GM23338 (cell line): ENCODE measurements at regions not wholly inside any gene's neighbourhood (a gene's known extent, or its start where the extent isn't known, plus 50 kb on each side); places are given as distances from the start of the nearest gene placed in this dataset.

Experiments
- ATAC-seq: fragments of 200-7000 bp; cut with Tn5 transposase; 3 replicates; pipeline ENCODE4 v1.9.1; 2020
- DNase-seq: peaks from one replicate; pipeline ENCODE4 v3.0.0-alpha.2; 2015; ENCODE audit warnings: low spot score
- H2AFZ ChIP-seq: fragments of 200-600 bp; sonication (generic); 2 replicates; pipeline ENCODE4 v1.8.0; 2016; ENCODE audit warnings: antibody characterized with exemption, mild to moderate bottlenecking, moderate library complexity
- H3F3A ChIP-seq: fragments of 200-600 bp; sonication (generic); replicated peaks from 2 replicates; pipeline ENCODE4 v1.8.0; 2017; ENCODE audit warnings: antibody characterized with exemption, mixed run types, low read depth
- H3K27ac ChIP-seq: fragments of 200-600 bp; sonication (generic); 2 replicates; pipeline ENCODE4 v1.6.1; 2016; ENCODE audit warnings: low read depth
- H3K27me3 ChIP-seq: fragments of 200-600 bp; sonication (generic); 2 replicates; pipeline ENCODE4 v1.8.0; 2016; ENCODE audit warnings: mild to moderate bottlenecking, mixed run types, moderate library complexity; ENCODE audit not compliant: insufficient read depth
- H3K36me3 ChIP-seq: fragments of 200-600 bp; sonication (generic); 2 replicates; pipeline ENCODE4 v1.8.0; 2016; ENCODE audit warnings: mild to moderate bottlenecking; ENCODE audit not compliant: insufficient read depth
- H3K4me1 ChIP-seq: fragments of 200-600 bp; sonication (generic); 2 replicates; pipeline ENCODE4 v1.8.0; 2016; ENCODE audit warnings: mild to moderate bottlenecking, moderate library complexity; ENCODE audit not compliant: insufficient read depth
- H3K4me2 ChIP-seq: fragments of 200-600 bp; sonication (generic); 2 replicates; pipeline ENCODE4 v1.7.1; 2017; ENCODE audit warnings: mixed run types
- H3K4me3 ChIP-seq: fragments of 200-600 bp; sonication (generic); 2 replicates; pipeline ENCODE4 v1.6.1; 2016; ENCODE audit warnings: mixed run types
- H3K79me2 ChIP-seq: fragments of 200-600 bp; sonication (generic); replicated peaks from 2 replicates; pipeline ENCODE4 v1.8.0; 2017; ENCODE audit warnings: mild to moderate bottlenecking; ENCODE audit not compliant: insufficient read depth
- H3K9me2 ChIP-seq: fragments of 200-600 bp; sonication (generic); 2 replicates; pipeline ENCODE4 v1.8.0; 2017; ENCODE audit not compliant: insufficient read depth
- H4K20me1 ChIP-seq: fragments of 200-600 bp; sonication (generic); replicated peaks from 2 replicates; pipeline ENCODE4 v1.8.0; 2017; ENCODE audit warnings: mild to moderate bottlenecking; ENCODE audit not compliant: insufficient read depth
- H3K27ac Mint-ChIP-seq: 2 replicates; pipeline ENCODE4 v1.8.0; 2020; ENCODE audit warnings: inconsistent platforms, mild to moderate bottlenecking, moderate library complexity, mixed read lengths
- H3K27me3 Mint-ChIP-seq: 3 replicates; pipeline ENCODE4 v1.8.0; 2022; ENCODE audit warnings: low read depth, mild to moderate bottlenecking, moderate library complexity, mixed read lengths, inconsistent platforms; ENCODE audit not compliant: insufficient read depth, poor library complexity
- H3K36me3 Mint-ChIP-seq: 3 replicates; pipeline ENCODE4 v1.8.0; 2021; ENCODE audit warnings: low read depth, mild to moderate bottlenecking, inconsistent platforms, moderate library complexity, mixed read lengths
- H3K4me1 Mint-ChIP-seq: 3 replicates; pipeline ENCODE4 v1.8.0; 2020; ENCODE audit warnings: mild to moderate bottlenecking, inconsistent platforms, mixed read lengths
- H3K4me3 Mint-ChIP-seq: 3 replicates; pipeline ENCODE4 v1.8.0; 2021; ENCODE audit warnings: moderate library complexity, mild to moderate bottlenecking, inconsistent platforms, mixed read lengths
- H3K9me3 Mint-ChIP-seq: 3 replicates; pipeline ENCODE4 v1.8.0; 2020; ENCODE audit warnings: moderate library complexity, mild to moderate bottlenecking, inconsistent platforms, mixed read lengths
- CREB1 ChIP-seq: fragments of 250-450 bp; sonication (Bioruptor Pico); IDR thresholded peaks from 2 replicates; pipeline ENCODE4 v1.5.0; 2020; ENCODE audit warnings: low read depth, mild to moderate bottlenecking, moderate library complexity
- ETS1 ChIP-seq: IDR thresholded peaks from 2 replicates; pipeline ENCODE4 v1.6.1; 2016; ENCODE audit warnings: antibody characterized with exemption
- EZH2phosphoT487 ChIP-seq: fragments of 200-600 bp; sonication (generic); IDR thresholded peaks from one replicate; pipeline ENCODE4 v1.8.1; 2018; ENCODE audit warnings: antibody characterized with exemption; ENCODE audit not compliant: unreplicated experiment
- JUNB ChIP-seq: IDR thresholded peaks from one replicate; pipeline ENCODE4 v1.6.1; 2016; ENCODE audit warnings: antibody characterized with exemption; ENCODE audit not compliant: unreplicated experiment
- POLR2AphosphoS5 ChIP-seq: IDR thresholded peaks from 2 replicates; pipeline ENCODE4 v1.6.1; 2016; ENCODE audit warnings: antibody characterized with exemption, low read depth
- REST ChIP-seq: IDR thresholded peaks from one replicate; pipeline ENCODE4 v1.6.1; 2018; ENCODE audit warnings: antibody characterized with exemption; ENCODE audit not compliant: unreplicated experiment
- STAT1 ChIP-seq: IDR thresholded peaks from one replicate; pipeline ENCODE4 v1.6.1; 2016; ENCODE audit warnings: antibody characterized with exemption; ENCODE audit not compliant: unreplicated experiment
- ZNF114 ChIP-seq: fragments of 250-450 bp; sonication (Bioruptor Pico); IDR thresholded peaks from 2 replicates; pipeline ENCODE4 v1.5.0; 2020; ENCODE audit warnings: mild to moderate bottlenecking, moderate library complexity
- ZNF331 ChIP-seq: fragments of 250-450 bp; sonication (Bioruptor Pico); IDR thresholded peaks from 2 replicates; pipeline ENCODE4 v1.5.0; 2020; ENCODE audit warnings: low read depth, mild to moderate bottlenecking, moderate library complexity
- ZNF462 ChIP-seq: fragments of 250-450 bp; sonication (Bioruptor Pico); IDR thresholded peaks from 2 replicates; pipeline ENCODE4 v1.5.0; 2020; ENCODE audit warnings: mild to moderate bottlenecking, moderate library complexity

- Histone ChIP-seq H3K4me2 (no peak overlapping the region), H3K79me2 (no peaks in the 10 kb centered on the region), H3K27ac (no peak overlapping the region), H3K4me3 (no peak overlapping the region), H3K27me3 (no peaks in the 10 kb centered on the region), H3K36me3 (no peaks in the 10 kb centered on the region), H3K9me2 (0 out of 2 replicates have a peak, but pooled peaks cover 14% of the 10 kb centered on the region), H3F3A (no peaks in the 10 kb centered on the region), H3K4me1 (no peaks in the 10 kb centered on the region), H2AFZ (0 out of 2 replicates have a peak overlapping the region, but pooled peaks have one; percentile 38), H4K20me1 (no peaks in the 10 kb centered on the region)
- peaks cover 7% of the 10 kb centered on the region; the same call in 2 of the 3 replicates for H3K4me1 Mint-ChIP-seq
- H3K36me3 Mint-ChIP-seq = peaks cover 10% of the 10 kb centered on the region; the same call in 1 of the 3 replicates
- DNase-seq (no peak), ATAC-seq (no peak)
- H3K9me3 Mint-ChIP-seq = peaks cover 16% of the 10 kb centered on the region
- no peak overlapping the region for H3K27ac Mint-ChIP-seq
- TF ChIP-seq STAT1 (no peak), ZNF114 (CRISPR knock-in tag) (no peak)
- H3K4me3 Mint-ChIP-seq = no peak overlapping the region
- peaks cover 2% of the 10 kb centered on the region for H3K27me3 Mint-ChIP-seq
Measured at GRCh38 chr3:102054543-102055080, 205.3 kb downstream of the NFKBIZ start.

- no peaks in the 10 kb centered on the region for H3K79me2 ChIP-seq
- H3K9me3 Mint-ChIP-seq = no peaks in the 10 kb centered on the region
- no peak for ATAC-seq
- no peak for TF ChIP-seq ZNF462 (CRISPR knock-in tag)
- no peak for TF ChIP-seq ZNF114 (CRISPR knock-in tag)
- no peak for TF ChIP-seq CREB1 (CRISPR knock-in tag)
- TF ChIP-seq REST = no peak
- TF ChIP-seq ZNF331 = no peak
- TF ChIP-seq JUNB = no peak
- no peak for TF ChIP-seq EZH2phosphoT487
- TF ChIP-seq POLR2AphosphoS5 = no peak
- TF ChIP-seq STAT1 = no peak
- TF ChIP-seq ETS1 = no peak
Measured at GRCh38 chr3:102057781-102058421, 208.6 kb downstream of the NFKBIZ start.

More at GRCh38 chr3:102057781-102058421, 208.6 kb downstream of the NFKBIZ start:
- H3K4me1 Mint-ChIP-seq = no peaks in the 10 kb centered on the region
- no peaks in the 10 kb centered on the region for H3F3A ChIP-seq
- peaks cover 2% of the 10 kb centered on the region for H3K27me3 Mint-ChIP-seq
- H3K4me3 ChIP-seq = no peak overlapping the region
- no peak overlapping the region for H3K27ac ChIP-seq
- no peaks in the 10 kb centered on the region for H3K36me3 Mint-ChIP-seq
- DNase-seq = no peak
- no peak overlapping the region for H2AFZ ChIP-seq
- no peak overlapping the region for H3K27ac Mint-ChIP-seq
- H3K9me2 ChIP-seq = 0 out of 2 replicates have a peak, but pooled peaks cover 9% of the 10 kb centered on the region
- no peaks in the 10 kb centered on the region for H3K27me3 ChIP-seq
- H3K4me1 ChIP-seq = no peaks in the 10 kb centered on the region
- no peaks in the 10 kb centered on the region for H3K36me3 ChIP-seq
- H3K4me2 ChIP-seq = no peak overlapping the region
- H3K4me3 Mint-ChIP-seq = no peak overlapping the region
- no peaks in the 10 kb centered on the region for H4K20me1 ChIP-seq
